ENCODE measurements at regions not wholly inside any gene's neighbourhood (a gene's known extent, or its start where the extent isn't known, plus 50 kb on each side); places are given as distances from the start of the nearest gene placed in this dataset.
A peak's percentile ranks its signal among the peaks of the same experiment; 100 is the strongest.

GRCh38 chr2:167462379-167462778 lies 574.1 kb downstream of the XIRP2 start:
- TF ChIP-seq ZFP3 (CRISPR knock-in tag; IDR thresholded peaks at IDR 0.05) = peak; percentile 96
- TF ChIP-seq CREB5 (CRISPR knock-in tag; IDR thresholded peaks at IDR 0.05; ENCODE audit: low read depth) = no peak
- no peak for ATAC-seq

- no peak for TF ChIP-seq CREB5 (CRISPR knock-in tag; IDR thresholded peaks at IDR 0.05; ENCODE audit: low read depth)
- TF ChIP-seq ZNF565 (CRISPR knock-in tag; conservative IDR thresholded peaks at IDR 0.05; ENCODE audit: low read depth) = no peak
- no peak for TF ChIP-seq ZNF8 (CRISPR knock-in tag; IDR thresholded peaks at IDR 0.05)
- TF ChIP-seq ARNTL (CRISPR knock-in tag; IDR thresholded peaks at IDR 0.05; ENCODE audit: borderline replicate concordance, low read depth) = no peak
- ATAC-seq = no peak
These were observed 565.8 kb downstream of the XIRP2 start for GRCh38 chr2:167454036-167454435.

GRCh38 chr2:167451496-167452289 lies 563.4 kb downstream of the XIRP2 start:
- no peak for ATAC-seq
- TF ChIP-seq GLIS3 (CRISPR knock-in tag; IDR thresholded peaks at IDR 0.05) (no peak), ISL1 (CRISPR knock-in tag; IDR thresholded peaks at IDR 0.05) (no peak), TSHZ2 (CRISPR knock-in tag; IDR thresholded peaks at IDR 0.05) (no peak), ESRRG (CRISPR knock-in tag; IDR thresholded peaks at IDR 0.05) (no peak)

- ATAC-seq = no peak
- no peak for TF ChIP-seq ZNF565 (CRISPR knock-in tag; conservative IDR thresholded peaks at IDR 0.05; ENCODE audit: low read depth)
These were observed 562.1 kb downstream of the XIRP2 start for GRCh38 chr2:167450364-167450763.

- no peak for TF ChIP-seq SNAI2 (CRISPR knock-in tag; IDR thresholded peaks at IDR 0.05)
- no peak for TF ChIP-seq GLIS3 (CRISPR knock-in tag; IDR thresholded peaks at IDR 0.05)
- no peak for TF ChIP-seq ZNF565 (CRISPR knock-in tag; conservative IDR thresholded peaks at IDR 0.05; ENCODE audit: low read depth)
- TF ChIP-seq ZNF70 (CRISPR knock-in tag; IDR thresholded peaks at IDR 0.05) = no peak
- no peak for ATAC-seq
These were observed 552.1 kb downstream of the XIRP2 start for GRCh38 chr2:167440382-167440781.

GRCh38 chr2:167438206-167438605 lies 549.9 kb downstream of the XIRP2 start:
- ATAC-seq = peak; percentile 58; the same call in 2 of the 3 replicates
- TF ChIP-seq ZFP3 (CRISPR knock-in tag; IDR thresholded peaks at IDR 0.05) (no peak), OSR1 (CRISPR knock-in tag; IDR thresholded peaks at IDR 0.05) (no peak), ZNF8 (CRISPR knock-in tag; IDR thresholded peaks at IDR 0.05) (no peak), PATZ1 (CRISPR knock-in tag; IDR thresholded peaks at IDR 0.05; ENCODE audit: borderline replicate concordance) (no peak), TSHZ2 (CRISPR knock-in tag; IDR thresholded peaks at IDR 0.05) (no peak), ZNF70 (CRISPR knock-in tag; IDR thresholded peaks at IDR 0.05) (no peak), ZNF565 (CRISPR knock-in tag; conservative IDR thresholded peaks at IDR 0.05; ENCODE audit: low read depth) (no peak), TOX (CRISPR knock-in tag; IDR thresholded peaks at IDR 0.05; ENCODE audit: borderline replicate concordance) (no peak), CSRNP3 (CRISPR knock-in tag; IDR thresholded peaks at IDR 0.05) (no peak), ZC3H10 (CRISPR knock-in tag; IDR thresholded peaks at IDR 0.05) (no peak), BACH2 (CRISPR knock-in tag; IDR thresholded peaks at IDR 0.05; ENCODE audit: borderline replicate concordance) (no peak)

Measured in SK-N-SH treated with all-trans-retinoic acid at 6 μM for 48 hours (cell line).